DOHH2 (cell line): ENCODE measurements at regions not wholly inside any gene's neighbourhood (a gene's known extent, or its start where the extent isn't known, plus 50 kb on each side); places are given as distances from the start of the nearest gene placed in this dataset.

ENCODE experiments used
- H3F3A ChIP-seq: fragments of 200-600 bp; sonication (generic), shearing (Covaris generic); 2 replicates; pipeline ENCODE4 v1.6.0; 2016; ENCODE audit warnings: antibody characterized with exemption, mild to moderate bottlenecking; ENCODE audit not compliant: control insufficient read depth, insufficient read depth
- H3K27ac ChIP-seq: fragments of 200-600 bp; sonication (generic); 2 replicates; pipeline ENCODE4 v1.5.1; 2014; ENCODE audit warnings: low read depth, mild to moderate bottlenecking, low read length, moderate library complexity
- H3K27me3 ChIP-seq: fragments of 200-600 bp; sonication (generic); 2 replicates; pipeline ENCODE4 v1.6.1; 2014; ENCODE audit warnings: mild to moderate bottlenecking, low read length, mixed read lengths; ENCODE audit not compliant: control insufficient read depth
- H3K36me3 ChIP-seq: fragments of 200-600 bp; sonication (generic); 2 replicates; pipeline ENCODE4 v1.6.1; 2014; ENCODE audit warnings: mild to moderate bottlenecking, low read length, moderate library complexity, mixed read lengths; ENCODE audit not compliant: control insufficient read depth
- H3K4me1 ChIP-seq: fragments of 200-600 bp; sonication (generic); 2 replicates; pipeline ENCODE4 v1.6.1; 2014; ENCODE audit warnings: mild to moderate bottlenecking, low read length, mixed read lengths; ENCODE audit not compliant: control insufficient read depth
- H3K4me2 ChIP-seq: fragments of 200-600 bp; sonication (generic); 2 replicates; pipeline ENCODE4 v1.6.0; 2014; ENCODE audit warnings: mild to moderate bottlenecking, low read length, moderate library complexity
- H3K4me3 ChIP-seq: fragments of 200-600 bp; sonication (generic); 2 replicates; pipeline ENCODE4 v1.5.1; 2014; ENCODE audit warnings: mild to moderate bottlenecking, low read length, mixed read lengths
- H3K79me2 ChIP-seq: fragments of 200-600 bp; sonication (generic); 2 replicates; pipeline ENCODE4 v1.6.1; 2014; ENCODE audit warnings: mild to moderate bottlenecking, low read length, mixed read lengths; ENCODE audit not compliant: control insufficient read depth
- H3K9me2 ChIP-seq: fragments of 200-600 bp; sonication (generic); replicated peaks from 2 replicates; pipeline ENCODE4 v1.6.1; 2014; ENCODE audit warnings: mild to moderate bottlenecking, low read length, mixed read lengths; ENCODE audit not compliant: control insufficient read depth
- H3K9me3 ChIP-seq: fragments of 200-600 bp; sonication (generic); 2 replicates; pipeline ENCODE4 v1.6.1; 2014; ENCODE audit warnings: antibody characterized with exemption, low read length, mixed read lengths; ENCODE audit not compliant: control insufficient read depth, insufficient read depth
- H4K20me1 ChIP-seq: fragments of 200-600 bp; sonication (generic); 2 replicates; pipeline ENCODE4 v1.6.0; 2014; ENCODE audit warnings: low read depth, mild to moderate bottlenecking, antibody characterized with exemption, low read length, moderate library complexity; ENCODE audit not compliant: control insufficient read depth, insufficient read depth
- CTCF ChIP-seq: fragments of 200-600 bp; sonication (generic); IDR thresholded peaks from one replicate; pipeline ENCODE4 v1.5.1; 2014; ENCODE audit warnings: antibody characterized with exemption, mild to moderate bottlenecking, low read depth, low read length; ENCODE audit not compliant: poor library complexity, severe bottlenecking
- EZH2phosphoT487 ChIP-seq: fragments of 200-600 bp; sonication (generic); IDR thresholded peaks from 2 replicates; pipeline ENCODE4 v1.6.1; 2017; ENCODE audit warnings: borderline replicate concordance, mild to moderate bottlenecking, antibody characterized with exemption, low read length, moderate library complexity, mixed read lengths

GRCh38 chr1:9183898-9184297 lies 50.7 kb upstream of the H6PD start:
- H3K9me2 ChIP-seq: no peaks in the 10 kb centered on the region

DNA sequence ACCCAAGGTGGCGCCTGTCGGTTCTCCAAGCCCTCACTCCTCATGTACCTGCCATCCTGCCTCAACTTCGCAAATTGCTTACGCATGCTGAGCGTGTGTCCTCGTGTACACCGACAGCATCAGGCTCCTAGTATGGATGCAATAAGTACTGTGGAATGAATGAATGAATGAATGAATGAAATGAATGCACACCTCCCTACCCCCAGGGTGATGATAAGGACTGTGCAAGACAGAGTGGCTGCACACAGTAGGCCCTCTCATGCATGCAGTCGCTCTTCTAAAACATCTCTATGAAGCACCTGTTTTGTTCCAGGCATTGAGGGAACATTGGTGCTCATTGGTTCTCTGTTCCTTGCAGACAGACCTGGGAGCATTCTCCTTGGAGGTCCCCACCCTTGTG lies 49.8 kb upstream of the H6PD start:
- no peak for TF ChIP-seq EZH2phosphoT487
- TF ChIP-seq CTCF: no peak

More at GRCh38 chr1:9183898-9184297, 50.7 kb upstream of the H6PD start:
- H3K79me2 ChIP-seq: no peaks in the 10 kb centered on the region
- no peak overlapping the region for H3K27ac ChIP-seq
- peaks cover 3% of the 10 kb centered on the region; the same call in 1 of the 2 replicates for H3F3A ChIP-seq
- H3K27me3 ChIP-seq: peaks cover 17% of the 10 kb centered on the region
- H3K36me3 ChIP-seq: no peaks in the 10 kb centered on the region
- TF ChIP-seq CTCF: no peak
- no peak for TF ChIP-seq EZH2phosphoT487
- no peaks in the 10 kb centered on the region for H4K20me1 ChIP-seq
- peaks cover 7% of the 10 kb centered on the region; the same call in 1 of the 2 replicates for H3K9me3 ChIP-seq
- peaks cover 37% of the 10 kb centered on the region for H3K4me1 ChIP-seq
- no peak overlapping the region for H3K4me2 ChIP-seq
- H3K4me3 ChIP-seq: no peak overlapping the region

More for the DNA sequence above, 49.8 kb upstream of the H6PD start:
- Histone ChIP-seq H4K20me1 (no peaks in the 10 kb centered on the region), H3K27me3 (peaks cover 17% of the 10 kb centered on the region), H3K9me2 (no peaks in the 10 kb centered on the region), H3K4me1 (peaks cover 29% of the 10 kb centered on the region), H3K27ac (no peak overlapping the region), H3K36me3 (no peaks in the 10 kb centered on the region), H3K4me3 (no peak overlapping the region), H3F3A (peaks cover under 1% of the 10 kb centered on the region; the same call in 1 of the 2 replicates), H3K4me2 (no peak overlapping the region), H3K9me3 (peaks cover 7% of the 10 kb centered on the region; the same call in 1 of the 2 replicates), H3K79me2 (no peaks in the 10 kb centered on the region)
